Activated CD4-positive, CD25-positive, alpha-beta regulatory T cell treated with anti-CD3 and anti-CD28 coated beads, Interleukin-2, amount 50 U/mL, for 16 hours (primary cell): ENCODE measurements at regions not wholly inside any gene's neighbourhood (a gene's known extent, or its start where the extent isn't known, plus 50 kb on each side); places are given as distances from the start of the nearest gene placed in this dataset.
"Not testable (repeated sequence)": the region's sequence is repeated elsewhere in the genome, so short reads cannot be mapped to it uniquely, and the experiment has no call there.

ENCODE experiments used
- DNase-seq: peaks from one replicate; pipeline ENCODE4 v3.0.0-alpha.2; 2020; ENCODE audit warnings: low read depth, low spot score

DNA sequence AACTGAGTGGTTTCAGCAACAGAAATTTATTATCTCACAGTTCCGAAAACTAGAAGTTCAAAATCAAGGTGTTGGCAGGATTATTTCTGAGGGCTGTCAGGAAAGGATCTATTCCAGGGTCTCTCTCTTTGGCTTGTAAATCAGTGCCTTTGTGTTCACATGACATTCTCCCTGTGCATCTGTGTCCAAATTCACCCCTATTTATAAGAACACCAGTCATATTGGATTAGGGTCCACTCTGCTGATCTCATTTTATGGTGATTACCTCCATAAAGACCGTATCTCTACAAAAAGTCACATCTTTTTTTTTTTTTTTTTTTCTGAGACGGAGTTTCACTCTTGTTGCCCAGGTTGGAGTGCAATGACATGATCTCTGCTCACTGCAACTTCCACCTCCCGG, 68.6 kb upstream of the MARCKS start:
- no peak for DNase-seq

DNA sequence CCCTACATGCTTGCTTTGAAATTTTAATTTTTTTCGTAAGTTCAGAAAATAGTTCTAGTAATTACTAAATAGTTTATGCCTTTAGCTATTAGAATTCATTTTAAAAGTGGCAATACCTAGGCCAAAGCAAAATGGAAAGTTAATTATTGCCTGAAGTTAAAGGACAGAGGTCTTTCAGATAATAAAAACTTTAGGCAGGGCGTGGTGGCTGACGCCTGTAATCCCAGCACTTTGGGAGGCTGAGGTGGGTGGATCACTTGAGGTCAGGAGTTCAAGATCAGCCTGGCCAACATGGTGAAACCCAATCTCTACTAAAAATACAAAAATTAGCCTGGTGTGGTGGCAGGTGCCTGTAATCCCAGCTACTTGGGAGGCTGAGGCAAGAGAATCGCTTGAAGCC, 65.9 kb upstream of the MARCKS start:
- DNase-seq, result not testable (repeated sequence)

DNA sequence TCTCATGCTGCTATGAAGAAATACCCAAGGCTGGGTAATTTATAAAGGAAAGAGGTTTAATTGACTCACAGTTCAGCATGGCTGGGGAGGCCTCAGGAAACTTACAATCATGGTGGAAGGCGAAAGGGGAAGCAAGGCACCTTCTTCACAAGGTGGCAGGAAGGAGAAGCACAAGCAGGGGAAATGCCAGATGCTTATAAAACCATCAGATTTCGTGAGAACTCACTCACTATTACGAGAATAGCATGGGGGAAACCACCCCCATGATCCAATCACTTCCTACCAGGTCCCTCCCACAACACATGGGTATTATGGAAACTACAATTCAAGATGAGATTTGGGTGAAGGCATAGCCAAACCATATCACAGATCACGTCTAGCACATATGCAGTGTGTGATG, 61.8 kb upstream of the MARCKS start:
- DNase-seq, result not testable (repeated sequence)

DNA sequence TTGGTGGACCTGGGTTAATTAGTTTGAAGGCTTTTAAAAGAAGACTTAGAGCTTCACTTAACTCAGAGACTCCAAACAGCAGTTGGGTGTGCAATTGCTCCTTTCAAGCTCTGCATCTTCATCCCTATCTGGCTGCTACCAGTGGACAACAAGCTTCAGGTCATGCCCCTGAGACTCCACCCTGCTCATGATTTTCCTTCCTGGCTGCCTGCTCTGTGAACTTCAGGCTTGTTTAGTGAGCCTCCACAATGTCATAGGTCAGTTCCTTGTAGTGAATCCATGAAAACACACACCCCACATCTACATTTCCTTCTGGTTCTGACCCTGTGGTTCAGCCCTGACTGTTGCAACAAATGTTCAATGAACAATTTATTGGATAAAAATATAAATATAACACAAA, 61.1 kb upstream of the MARCKS start:
- no peak for DNase-seq

DNA sequence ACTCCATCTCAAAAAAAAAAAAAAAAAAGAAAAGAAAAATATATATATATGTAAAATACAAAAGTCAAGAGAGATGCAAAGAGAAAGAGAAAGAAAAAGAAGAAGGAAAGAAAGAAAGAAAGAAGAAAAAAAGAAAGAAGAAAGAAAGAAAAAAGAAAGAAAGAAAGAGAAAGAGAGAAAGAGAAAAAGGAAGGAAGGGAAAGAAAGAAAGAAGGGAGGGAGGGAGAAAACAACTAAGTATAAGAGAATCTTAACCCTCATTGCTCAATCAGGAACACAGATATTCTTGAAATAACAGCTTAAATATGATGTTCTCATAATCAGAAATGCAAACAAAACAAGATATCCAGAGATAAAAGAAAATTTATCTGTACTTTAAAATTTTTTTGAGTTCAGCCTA, 54.4 kb upstream of the MARCKS start:
- no peak for DNase-seq

GRCh38 chr6:113805173-113805790, 51.9 kb upstream of the MARCKS start:
- no peak for DNase-seq

- DNase-seq, result no peak
Observed at GRCh38 chr6:113805811-113806495, 51.2 kb upstream of the MARCKS start.
